Activated CD8-positive, alpha-beta memory T cell treated with anti-CD3 and anti-CD28 coated beads for 36 hours (primary cell): ENCODE measurements at regions not wholly inside any gene's neighbourhood (a gene's known extent, or its start where the extent isn't known, plus 50 kb on each side); places are given as distances from the start of the nearest gene placed in this dataset.

Source experiments
- CTCF ChIA-PET: fragments of 350-600 bp; sonication (Branson Sonifier 250); formaldehyde crosslinking; loops from one replicate; lab custom pipeline; 2021; ENCODE audit warnings: antibody characterized with exemption; lab: Charles Lee
- POLR2A ChIA-PET: fragments of 350-600 bp; sonication (Branson Sonifier 250); formaldehyde crosslinking; loops from one replicate; lab custom pipeline; 2021; ENCODE audit warnings: antibody characterized with exemption; lab: Charles Lee

DNA sequence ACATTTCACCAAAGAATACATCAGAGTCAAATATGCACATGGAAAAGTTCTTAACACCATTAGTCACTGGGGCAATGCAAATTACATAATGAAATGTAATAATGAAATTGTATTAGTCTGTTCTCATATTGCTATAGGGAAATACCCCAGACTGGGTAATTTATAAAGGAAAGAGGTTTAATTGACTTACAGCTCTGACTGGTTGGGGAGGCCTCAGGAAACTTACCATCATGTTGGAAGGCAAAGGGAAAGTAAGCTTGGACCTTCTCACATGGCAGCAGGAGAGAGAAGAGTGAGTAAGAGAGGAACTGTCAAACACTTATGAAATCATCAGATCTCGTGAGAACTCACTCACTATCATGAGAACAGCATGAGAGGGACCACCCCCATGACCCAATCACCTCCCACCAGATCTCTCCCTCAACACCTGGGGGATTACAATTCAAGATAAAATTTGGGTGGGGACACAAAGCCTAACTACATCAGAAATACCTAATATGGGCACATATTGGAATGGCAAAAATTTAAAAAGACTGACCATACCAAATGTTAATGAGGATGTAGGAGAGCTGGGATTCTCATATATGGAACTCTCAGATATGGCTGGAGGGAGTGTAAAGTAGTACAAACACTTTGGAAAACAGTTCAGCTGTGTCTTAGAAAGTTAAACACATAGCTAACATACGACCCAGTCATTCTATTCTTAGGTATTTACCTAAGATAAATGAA lies 65.1 kb upstream of the CD44 start:
- CTCF ChIA-PET, result no interaction called here
- POLR2A ChIA-PET, result no interaction called here

- POLR2A ChIA-PET, result no interaction called here
- CTCF ChIA-PET, result interaction anchor here (0.9 to 1.0 kb wide), 2 partner anchors 36 to 87 kb away, joined by 3 read pairs; no protein-coding TSS in a partner anchor
Observed at GRCh38 chr11:35076201-35077100, 62.5 kb upstream of the CD44 start.

DNA sequence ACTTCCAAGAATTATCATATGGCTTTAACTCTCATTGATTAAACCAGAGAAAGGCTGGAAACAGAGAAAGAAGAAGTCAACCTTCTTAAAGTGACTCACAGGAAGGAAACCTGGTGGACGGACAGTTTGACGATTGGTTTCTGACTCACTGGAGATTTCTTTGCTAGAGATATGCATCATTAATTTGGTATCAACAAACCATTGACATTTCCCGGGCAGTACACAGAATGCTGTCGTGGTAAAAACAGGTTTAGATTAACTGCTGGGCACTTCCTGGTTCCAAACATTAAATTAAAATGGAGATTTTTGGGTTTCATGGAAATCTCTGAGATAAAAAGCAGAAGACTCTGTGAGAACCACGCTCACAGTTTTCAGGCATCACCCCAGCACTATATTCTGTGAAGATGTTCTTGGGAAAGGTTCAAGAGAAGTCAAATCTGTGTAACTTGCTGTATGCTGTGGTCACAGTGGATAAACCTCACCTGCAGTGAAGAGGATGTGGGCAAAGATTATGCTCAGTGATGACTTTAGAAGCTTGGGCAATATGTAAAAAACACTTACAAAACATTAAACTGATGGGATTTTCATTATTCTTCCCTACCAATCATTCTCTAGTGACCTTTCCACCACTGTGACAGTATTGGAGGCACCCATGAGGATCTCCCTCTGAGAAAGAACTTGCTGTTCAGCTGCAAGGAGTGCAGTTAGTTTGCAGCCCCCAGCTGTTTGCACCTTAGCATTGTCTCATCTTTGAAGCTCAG lies 61.1 kb upstream of the CD44 start:
- ChIA-PET CTCF (interaction anchor here (0.9 to 1.1 kb wide), 2 partner anchors 31 to 151 kb away, joined by 3 to 4 read pairs; no protein-coding TSS in a partner anchor), POLR2A (interaction anchor here (1.6 kb wide), 1 partner anchor 61 kb away, joined by 7 read pairs; the partner anchor contains the start of gene CD44)

DNA sequence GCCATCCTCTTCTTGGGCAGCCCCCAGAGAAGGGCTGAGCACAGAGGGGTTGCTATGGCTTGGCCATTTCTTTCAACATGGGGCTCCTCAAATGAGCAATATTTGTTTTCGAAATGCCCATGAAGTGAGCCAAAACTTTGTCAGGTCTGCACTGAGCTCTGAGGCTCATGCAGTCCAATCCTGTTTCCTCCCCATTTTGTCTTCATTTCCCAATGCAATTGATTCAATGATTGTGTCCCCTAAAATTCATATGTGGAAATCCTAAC lies 60.6 kb upstream of the CD44 start:
- CTCF ChIA-PET, result interaction anchor here (0.9 to 1.1 kb wide), 2 partner anchors 31 to 152 kb away, joined by 3 to 4 read pairs; no protein-coding TSS in a partner anchor
- POLR2A ChIA-PET, result interaction anchor here (1.6 kb wide), 1 partner anchor 61 kb away, joined by 7 read pairs; the partner anchor contains the start of gene CD44

GRCh38 chr11:35079611-35080010 lies 59.4 kb upstream of the CD44 start:
- ChIA-PET CTCF (no interaction called here), POLR2A (no interaction called here)

DNA sequence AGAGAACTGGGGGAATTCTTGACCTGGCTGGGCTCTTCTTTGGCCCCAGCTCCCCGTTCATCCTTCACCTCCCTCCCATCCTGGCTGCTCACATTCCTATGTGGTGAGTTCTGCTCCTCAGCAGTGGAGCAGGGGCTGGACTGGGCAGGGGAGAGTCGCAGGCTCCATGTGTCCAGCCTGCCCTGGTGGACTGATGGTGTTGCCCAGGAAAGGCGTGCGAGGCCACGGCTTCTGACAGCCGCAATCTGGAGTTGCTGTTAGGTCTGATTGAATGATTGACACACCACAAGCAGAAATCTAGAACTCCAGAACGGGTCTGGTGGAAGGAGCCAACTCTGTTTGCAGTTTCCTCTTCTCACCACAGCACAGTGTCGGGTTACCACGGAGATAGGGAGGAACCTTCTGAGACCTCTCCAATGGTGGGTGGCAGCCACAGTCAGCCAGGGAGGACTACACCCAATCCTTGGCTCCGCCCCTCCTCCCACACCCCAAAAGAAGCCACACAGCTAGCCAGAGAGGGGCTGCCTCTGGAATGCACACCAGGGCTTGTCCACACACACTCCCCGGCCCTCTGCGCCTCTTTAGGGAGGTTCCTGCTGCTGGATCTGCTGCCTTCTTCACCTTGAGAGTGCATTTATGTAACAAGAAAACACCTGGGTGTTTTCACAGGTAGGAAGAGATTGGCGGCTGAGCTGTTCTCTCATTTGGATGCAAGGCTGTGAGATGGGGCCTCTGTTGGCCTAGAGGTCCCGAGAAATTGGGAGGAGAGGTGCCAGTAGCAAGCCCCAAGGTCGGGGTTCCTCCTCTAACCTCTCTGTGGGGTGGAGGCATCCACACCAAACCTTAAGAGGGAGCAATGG lies 56.4 kb upstream of the CD44 start:
- POLR2A ChIA-PET, result interaction anchor here (1.5 kb wide), 1 partner anchor 64 kb away, joined by 5 read pairs; no protein-coding TSS in a partner anchor
- CTCF ChIA-PET, result no interaction called here

DNA sequence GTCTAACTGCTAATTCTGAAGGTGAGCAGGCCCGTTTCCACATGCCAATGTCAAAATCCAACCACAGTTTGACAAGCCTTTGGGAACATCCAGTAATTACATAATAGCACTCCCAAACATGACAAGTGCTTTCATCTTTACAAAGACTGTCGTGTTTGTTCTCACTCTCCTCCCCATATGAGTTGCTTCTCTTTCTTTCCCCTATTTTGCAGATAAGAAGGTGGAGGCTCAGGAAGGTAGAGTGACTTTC lies 55.9 kb upstream of the CD44 start:
- ChIA-PET POLR2A (interaction anchor here (1.5 kb wide), 1 partner anchor 63 kb away, joined by 5 read pairs; no protein-coding TSS in a partner anchor), CTCF (no interaction called here)

DNA sequence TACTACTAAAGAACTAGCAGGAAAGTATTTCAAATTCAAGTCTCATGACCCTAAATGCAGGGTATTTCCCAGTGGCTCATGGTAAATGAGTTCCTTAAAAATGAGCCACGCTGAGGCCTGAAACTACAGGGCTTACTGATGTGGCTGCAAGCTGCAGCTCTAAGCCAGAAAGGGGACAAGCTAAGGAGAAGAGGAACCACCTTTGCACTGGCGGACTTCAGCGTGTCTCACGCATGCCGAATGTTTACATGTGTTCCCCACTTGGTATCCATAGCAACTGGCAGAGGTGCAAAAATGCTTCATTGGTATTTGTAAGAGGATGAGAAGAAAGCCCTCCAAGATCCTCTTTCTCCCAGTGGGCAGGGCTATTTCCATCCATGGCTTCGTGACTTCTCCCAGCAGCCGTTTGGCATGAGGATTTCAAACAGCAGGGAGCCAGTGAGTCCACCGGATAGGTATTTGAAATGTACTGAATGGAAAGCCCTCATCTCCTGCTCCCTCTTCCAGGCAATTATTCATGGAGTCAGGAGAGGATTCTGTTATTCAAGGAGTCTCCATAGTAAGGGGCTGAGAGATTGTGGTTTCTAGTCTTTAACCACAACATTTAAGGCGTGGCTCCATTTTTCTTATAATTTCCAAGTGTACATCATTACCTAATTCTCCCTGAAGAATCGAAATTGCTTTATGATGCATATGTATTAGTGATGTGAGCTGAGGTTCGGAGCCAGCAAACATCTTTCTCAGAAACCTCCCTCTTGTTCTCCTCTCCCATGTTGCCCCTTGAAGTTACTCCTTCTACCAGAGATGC lies 55.3 kb upstream of the CD44 start:
- POLR2A ChIA-PET, result interaction anchor here (0.5 to 1.5 kb wide), 3 partner anchors 62 to 249 kb away, joined by 3 to 5 read pairs (median 3); no protein-coding TSS in a partner anchor
- CTCF ChIA-PET, result no interaction called here

- POLR2A ChIA-PET, result no interaction called here
- CTCF ChIA-PET, result no interaction called here
Observed at GRCh38 chr11:35084817-35085440, 54.0 kb upstream of the CD44 start.

DNA sequence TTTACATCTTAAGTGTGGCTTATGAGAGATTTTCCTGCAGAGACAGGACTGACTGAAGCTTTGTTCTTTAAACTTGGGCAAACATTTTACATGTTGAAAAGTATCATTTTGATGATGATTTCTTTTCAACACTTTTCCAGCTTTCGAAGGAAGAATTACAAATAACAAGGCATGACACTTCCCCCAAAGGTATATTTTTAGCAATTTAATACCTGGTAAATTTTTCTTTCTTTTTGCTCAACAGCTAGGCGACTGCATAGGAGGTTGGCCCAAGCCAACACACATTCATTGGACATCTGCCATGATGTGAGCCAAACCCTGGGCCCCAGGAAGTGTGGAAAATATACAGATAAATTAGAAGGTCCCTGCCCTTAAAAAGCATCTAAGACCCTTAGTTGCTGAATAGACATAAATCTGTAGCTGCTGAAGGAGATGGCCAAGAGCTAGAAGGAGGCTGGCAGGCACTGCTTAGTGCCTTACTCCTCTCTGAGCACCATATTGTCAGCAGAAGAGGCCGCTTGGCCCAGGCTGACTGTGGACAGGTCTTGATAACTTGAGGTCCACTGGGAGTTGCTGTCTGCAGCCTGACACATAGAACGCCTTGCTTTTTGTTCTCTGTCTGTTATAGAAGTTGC lies 53.3 kb upstream of the CD44 start:
- POLR2A ChIA-PET, result no interaction called here

GRCh38 chr11:35087648-35088047 lies 51.3 kb upstream of the CD44 start:
- POLR2A ChIA-PET, result no interaction called here

More for the DNA sequence above, 53.3 kb upstream of the CD44 start:
- CTCF ChIA-PET, result no interaction called here

GRCh38 chr11:35088226-35088625 lies 50.7 kb upstream of the CD44 start:
- CTCF ChIA-PET, result no interaction called here
- POLR2A ChIA-PET, result no interaction called here

More at GRCh38 chr11:35087648-35088047, 51.3 kb upstream of the CD44 start:
- CTCF ChIA-PET, result no interaction called here

DNA sequence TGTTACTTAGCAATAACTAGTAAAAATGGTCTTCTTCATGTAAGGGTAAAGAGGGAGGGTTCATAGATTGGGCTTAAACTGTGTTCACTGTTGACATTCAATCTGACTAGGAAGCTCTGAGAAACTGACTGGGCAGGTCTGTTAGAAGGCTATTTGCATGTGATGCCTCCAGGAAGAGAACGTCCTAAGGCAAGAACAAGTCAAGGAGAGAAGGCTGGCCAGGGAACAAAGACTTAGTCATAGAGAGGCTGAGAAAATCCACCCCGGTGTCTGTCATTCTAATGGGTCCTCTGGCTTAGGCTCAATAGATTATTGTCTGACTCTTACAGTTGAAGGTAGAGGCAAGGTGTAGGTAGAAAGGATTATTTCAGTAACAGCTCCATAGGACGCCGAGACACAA lies 50.3 kb upstream of the CD44 start:
- ChIA-PET POLR2A (no interaction called here), CTCF (no interaction called here)
